HG03135 (cell line): ENCODE measurements at regions not wholly inside any gene's neighbourhood (a gene's known extent, or its start where the extent isn't known, plus 50 kb on each side); places are given as distances from the start of the nearest gene placed in this dataset.
"Not testable (repeated sequence)": the region's sequence is repeated elsewhere in the genome, so short reads cannot be mapped to it uniquely, and the experiment has no call there.

Source experiments
- ATAC-seq: cut with Tn5 transposase; IDR thresholded peaks from one replicate; pipeline ENCODE4 v1.9.1; 2021; ENCODE audit warnings: mild to moderate bottlenecking, moderate library complexity; ENCODE audit not compliant: unreplicated experiment

DNA sequence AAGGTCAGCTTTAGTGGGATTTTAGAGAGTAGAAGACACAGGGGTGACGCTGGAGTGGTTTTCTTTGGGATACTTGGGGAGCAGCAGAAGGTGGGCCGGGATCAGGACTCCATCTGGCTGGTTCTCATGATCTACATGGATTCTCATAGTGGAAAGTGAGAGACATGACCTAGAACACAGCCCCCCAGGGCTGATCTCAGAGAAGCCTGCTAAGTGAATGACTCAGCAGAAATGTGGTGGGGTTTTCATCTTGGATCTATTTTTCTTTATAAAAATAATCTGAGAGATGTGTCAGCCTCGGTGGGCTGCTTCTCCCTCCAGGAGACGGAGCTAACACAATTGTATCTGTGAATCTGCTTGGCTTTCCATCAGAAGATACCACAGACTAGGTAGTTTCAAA is 484.4 kb downstream of the TMEM121 start:
- no peak for ATAC-seq

DNA sequence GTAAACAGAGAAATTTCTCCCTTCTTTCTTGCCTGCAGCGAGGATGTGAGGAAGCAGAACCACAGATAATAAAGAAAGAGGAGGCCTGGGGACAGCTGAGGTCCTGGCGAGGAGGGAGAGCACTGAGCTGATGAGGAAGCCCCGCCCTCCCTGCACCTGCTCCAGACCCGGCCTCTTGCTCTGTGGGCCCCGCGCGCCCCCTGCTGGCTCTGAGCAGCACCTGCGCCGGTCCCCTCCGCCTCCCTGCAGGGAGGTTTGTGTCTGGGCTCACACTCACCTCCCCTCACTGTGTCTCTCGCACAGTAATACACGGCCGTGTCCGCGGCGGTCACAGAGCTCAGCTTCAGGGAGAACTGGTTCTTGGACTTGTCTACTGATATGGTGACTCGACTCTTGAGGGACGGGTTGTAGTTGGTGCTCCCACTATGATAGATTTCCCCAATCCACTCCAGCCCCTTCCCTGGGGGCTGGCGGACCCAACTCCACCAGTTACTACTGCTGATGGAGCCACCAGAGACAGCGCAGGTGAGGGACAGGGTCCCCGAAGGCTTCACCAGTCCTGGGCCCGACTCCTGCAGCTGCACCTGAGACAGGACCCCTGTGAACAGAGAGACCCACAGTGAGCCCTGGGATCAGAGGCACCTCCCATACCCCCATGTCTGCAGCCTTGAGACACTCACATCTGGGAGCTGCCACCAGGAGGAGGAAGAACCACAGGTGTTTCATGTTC is 485.4 kb downstream of the TMEM121 start:
- ATAC-seq, result not testable (repeated sequence)

- not testable (repeated sequence) for ATAC-seq
Measured at GRCh38 chr14:106012361-106012725, 486.0 kb downstream of the TMEM121 start.

- ATAC-seq, result no peak
Measured at GRCh38 chr14:106013879-106014376, 487.5 kb downstream of the TMEM121 start.

- not testable (repeated sequence) for ATAC-seq
Measured at GRCh38 chr14:106017952-106018351, 491.6 kb downstream of the TMEM121 start.

DNA sequence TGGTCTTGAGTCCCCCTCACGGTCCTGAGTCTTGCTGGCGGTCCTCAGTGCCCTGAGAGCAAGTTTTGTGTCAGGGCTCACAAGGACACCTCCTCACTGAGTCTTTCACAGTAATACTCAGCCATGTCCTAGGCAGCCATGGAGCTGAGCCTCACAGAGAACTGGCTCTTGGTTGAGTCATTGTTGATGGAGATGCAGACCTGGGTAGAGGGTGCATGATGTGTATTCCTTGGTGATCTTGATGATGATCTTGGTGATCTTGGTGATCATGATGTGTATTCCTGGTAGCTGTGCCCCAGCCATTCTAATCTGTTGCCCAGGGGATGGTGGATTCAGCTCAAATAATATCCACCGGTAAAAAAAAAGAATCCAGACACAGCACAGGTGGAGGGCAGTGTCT is 495.4 kb downstream of the TMEM121 start:
- ATAC-seq, result no peak

- ATAC-seq, result not testable (repeated sequence)
Measured at GRCh38 chr14:106022648-106023047, 496.3 kb downstream of the TMEM121 start.

- ATAC-seq, result no peak
Measured at GRCh38 chr14:106023411-106023810, 497.0 kb downstream of the TMEM121 start.

- ATAC-seq, result no peak
Measured at GRCh38 chr14:106024983-106025604, 498.7 kb downstream of the TMEM121 start.

DNA sequence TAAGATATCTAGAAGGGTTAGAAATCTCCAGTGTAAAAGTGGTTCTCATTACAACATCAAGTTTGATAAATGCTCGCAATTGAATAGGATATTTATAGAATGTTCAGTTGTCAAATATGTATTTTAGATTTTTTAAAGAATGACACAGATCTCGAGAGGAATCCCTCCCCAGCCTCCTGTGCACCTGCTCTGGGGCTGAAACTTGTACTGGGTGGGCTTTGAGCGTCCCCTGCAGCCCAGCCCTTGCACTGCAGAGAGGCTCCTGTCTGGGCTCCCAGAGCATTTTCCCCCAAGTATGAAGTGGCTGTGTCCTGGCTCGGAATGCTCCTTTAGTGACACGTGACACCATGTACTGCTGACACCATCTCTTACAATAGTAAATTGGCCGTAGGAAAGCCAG is 499.6 kb downstream of the TMEM121 start:
- no peak for ATAC-seq

DNA sequence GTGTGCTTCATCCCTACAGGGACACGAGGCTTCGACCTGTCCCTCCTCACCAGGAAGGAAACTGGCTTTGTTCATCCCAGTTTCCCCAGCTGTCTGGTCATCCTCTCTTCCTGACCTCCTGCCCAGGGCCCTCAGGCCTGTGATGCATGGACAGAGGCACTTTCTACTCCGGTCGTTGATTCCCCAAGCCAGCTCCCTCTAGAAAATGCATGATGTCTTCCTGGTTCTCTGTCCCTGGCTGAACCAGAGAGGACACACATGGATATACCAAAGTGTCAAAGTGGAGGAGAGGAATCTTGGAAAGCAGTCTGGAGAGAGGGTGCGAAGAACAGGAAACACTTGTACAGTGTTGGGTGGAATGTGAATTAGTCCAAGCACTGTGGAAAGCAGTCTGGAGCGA is 501.4 kb downstream of the TMEM121 start:
- ATAC-seq, result not testable (repeated sequence)

- no peak for ATAC-seq
Measured at GRCh38 chr14:106029959-106030358, 503.6 kb downstream of the TMEM121 start.

GRCh38 chr14:106037380-106037779 is 511.0 kb downstream of the TMEM121 start:
- ATAC-seq, result no peak

DNA sequence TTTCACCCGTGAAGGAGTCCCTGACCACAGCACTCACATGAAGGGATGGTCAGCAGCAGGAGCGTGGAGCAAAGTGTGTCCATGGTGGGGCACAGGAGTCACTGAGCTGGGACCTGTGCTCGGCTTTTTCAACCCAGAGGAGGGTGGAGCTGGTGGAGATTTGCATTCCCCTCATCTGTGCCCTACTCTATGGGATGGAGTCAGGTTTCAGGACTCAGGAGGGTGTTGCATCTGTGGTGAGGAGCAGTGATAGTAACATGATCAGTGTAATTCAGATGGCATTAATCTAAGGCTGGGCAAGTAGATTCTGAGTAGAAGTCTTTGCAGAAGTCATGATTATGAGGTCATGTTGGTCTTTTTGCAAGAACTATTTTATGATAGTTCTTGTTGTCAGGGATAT is 511.9 kb downstream of the TMEM121 start:
- no peak for ATAC-seq

GRCh38 chr14:106039400-106039799 is 513.0 kb downstream of the TMEM121 start:
- ATAC-seq, result no peak

- ATAC-seq, result no peak
Measured at GRCh38 chr14:106044515-106044914, 518.1 kb downstream of the TMEM121 start.

- no peak for ATAC-seq
Measured at GRCh38 chr14:106044949-106045596, 518.7 kb downstream of the TMEM121 start.

- ATAC-seq, result no peak
Measured at GRCh38 chr14:106051796-106052195, 525.4 kb downstream of the TMEM121 start.

DNA sequence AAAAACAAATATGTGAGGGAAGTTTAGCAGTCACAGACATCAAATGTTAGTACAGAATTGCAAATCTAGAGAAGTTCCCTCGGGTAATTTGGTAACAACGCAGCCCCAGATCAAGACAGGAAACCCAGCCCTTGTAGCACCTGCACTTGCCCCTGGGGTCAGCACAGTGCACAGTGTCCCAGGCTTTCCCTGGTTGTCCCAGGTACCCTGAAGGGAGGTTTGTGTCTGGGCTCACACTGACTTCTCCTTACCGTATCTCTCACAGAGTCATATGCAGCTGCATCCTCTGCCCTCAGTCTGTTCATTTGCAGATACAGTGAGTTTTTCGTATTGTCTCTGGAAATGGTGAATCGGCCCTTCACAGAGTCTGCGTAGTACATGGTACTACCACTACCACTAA is 528.9 kb downstream of the TMEM121 start:
- no peak for ATAC-seq

DNA sequence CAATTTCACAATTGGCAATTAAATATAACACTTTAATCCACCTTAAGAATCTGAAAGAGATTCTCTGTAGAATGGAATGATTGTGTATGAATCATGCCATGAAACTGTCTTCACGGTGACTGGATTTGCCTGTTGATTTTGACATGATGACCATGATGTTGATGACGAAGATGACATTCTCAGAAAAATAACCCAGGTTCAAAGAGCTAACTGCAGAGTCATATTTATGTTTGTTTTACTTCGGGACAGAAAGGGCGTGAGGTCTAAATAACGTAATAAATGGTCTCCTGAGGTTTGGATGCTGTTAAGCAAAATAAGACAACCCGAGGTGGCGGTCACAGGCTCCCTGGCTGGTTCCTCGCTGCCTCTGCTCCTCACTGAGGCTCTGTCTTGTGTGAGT is 532.0 kb downstream of the TMEM121 start:
- ATAC-seq, result no peak

- no peak for ATAC-seq
Measured at GRCh38 chr14:106060276-106060975, 534.0 kb downstream of the TMEM121 start.
